Right lobe of liver (tissue), 4 donors: ENCODE measurements at regions not wholly inside any gene's neighbourhood (a gene's known extent, or its start where the extent isn't known, plus 50 kb on each side); places are given as distances from the start of the nearest gene placed in this dataset.

ENCODE experiments used
- POLR2A ChIP-seq: fragments of 450-650 bp; IDR thresholded peaks from one replicate; pipeline ENCODE4 v1.6.1; 2017; ENCODE audit warnings: antibody characterized with exemption, mild to moderate bottlenecking
- TF ChIP-seq, protein P1 (sequence below), 4 donors: fragments of 200-600 bp in 3 of 4; fragments of 450-650 bp in 1 of 4; IDR thresholded peaks; one replicate each; pipeline versions ENCODE4 v1.5.1 to v1.8.0; 2016 to 2022; ENCODE audit warnings: antibody characterized with exemption in 4 of 4, mild to moderate bottlenecking in 2 of 4
- donor health status: DM: no; HTN: no; CAD: no.
- donor health status: DM: no; HTN: no; CAD: no.
- donor health status: DM: no; HTN: yes; CAD: no.

- TF ChIP-seq, protein P1, sequence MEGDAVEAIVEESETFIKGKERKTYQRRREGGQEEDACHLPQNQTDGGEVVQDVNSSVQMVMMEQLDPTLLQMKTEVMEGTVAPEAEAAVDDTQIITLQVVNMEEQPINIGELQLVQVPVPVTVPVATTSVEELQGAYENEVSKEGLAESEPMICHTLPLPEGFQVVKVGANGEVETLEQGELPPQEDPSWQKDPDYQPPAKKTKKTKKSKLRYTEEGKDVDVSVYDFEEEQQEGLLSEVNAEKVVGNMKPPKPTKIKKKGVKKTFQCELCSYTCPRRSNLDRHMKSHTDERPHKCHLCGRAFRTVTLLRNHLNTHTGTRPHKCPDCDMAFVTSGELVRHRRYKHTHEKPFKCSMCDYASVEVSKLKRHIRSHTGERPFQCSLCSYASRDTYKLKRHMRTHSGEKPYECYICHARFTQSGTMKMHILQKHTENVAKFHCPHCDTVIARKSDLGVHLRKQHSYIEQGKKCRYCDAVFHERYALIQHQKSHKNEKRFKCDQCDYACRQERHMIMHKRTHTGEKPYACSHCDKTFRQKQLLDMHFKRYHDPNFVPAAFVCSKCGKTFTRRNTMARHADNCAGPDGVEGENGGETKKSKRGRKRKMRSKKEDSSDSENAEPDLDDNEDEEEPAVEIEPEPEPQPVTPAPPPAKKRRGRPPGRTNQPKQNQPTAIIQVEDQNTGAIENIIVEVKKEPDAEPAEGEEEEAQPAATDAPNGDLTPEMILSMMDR (IDR thresholded peaks at IDR 0.05), result no peak
- no peak for TF ChIP-seq POLR2A
These were observed 73.2 kb downstream of the SUCNR1 start for GRCh38 chr3:151946606-151947005.
